Epidermal melanocyte (primary cell): ENCODE measurements at regions not wholly inside any gene's neighbourhood (a gene's known extent, or its start where the extent isn't known, plus 50 kb on each side); places are given as distances from the start of the nearest gene placed in this dataset.
"Not testable (repeated sequence)": the region's sequence is repeated elsewhere in the genome, so short reads cannot be mapped to it uniquely, and the experiment has no call there.

ENCODE experiments used
- DNase-seq: peaks from one replicate; pipeline ENCODE4 v3.0.0; 2011; ENCODE audit warnings: low spot score; ENCODE audit not compliant: insufficient read length

- no peak for DNase-seq
Measured at GRCh38 chrX:27404366-27404765, 58.8 kb downstream of the PPP4R3C start.

GRCh38 chrX:27399146-27399456 is 64.0 kb downstream of the PPP4R3C start:
- no peak for DNase-seq

GRCh38 chrX:27391623-27392022 is 71.5 kb downstream of the PPP4R3C start:
- no peak for DNase-seq

DNA sequence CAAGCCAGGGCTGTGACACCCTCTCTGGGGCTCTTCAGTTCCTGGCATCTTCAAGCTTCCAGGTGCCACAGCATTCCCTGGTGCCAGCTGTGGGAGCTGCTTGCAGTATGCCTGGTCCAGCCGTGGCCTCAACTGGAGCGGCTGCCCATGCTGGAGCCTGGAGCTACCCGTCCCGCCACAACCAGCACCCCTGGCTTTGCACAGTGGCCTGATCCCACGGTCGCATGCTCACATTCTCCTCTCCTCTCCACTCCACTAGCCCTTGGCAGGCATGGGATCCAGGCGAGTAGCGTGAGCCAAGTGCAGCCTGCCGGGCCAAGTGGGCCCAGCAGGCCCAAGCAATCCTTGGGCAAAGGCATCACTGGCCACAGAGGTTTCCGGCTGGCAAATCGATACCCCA is 81.7 kb downstream of the PPP4R3C start:
- no peak for DNase-seq

DNA sequence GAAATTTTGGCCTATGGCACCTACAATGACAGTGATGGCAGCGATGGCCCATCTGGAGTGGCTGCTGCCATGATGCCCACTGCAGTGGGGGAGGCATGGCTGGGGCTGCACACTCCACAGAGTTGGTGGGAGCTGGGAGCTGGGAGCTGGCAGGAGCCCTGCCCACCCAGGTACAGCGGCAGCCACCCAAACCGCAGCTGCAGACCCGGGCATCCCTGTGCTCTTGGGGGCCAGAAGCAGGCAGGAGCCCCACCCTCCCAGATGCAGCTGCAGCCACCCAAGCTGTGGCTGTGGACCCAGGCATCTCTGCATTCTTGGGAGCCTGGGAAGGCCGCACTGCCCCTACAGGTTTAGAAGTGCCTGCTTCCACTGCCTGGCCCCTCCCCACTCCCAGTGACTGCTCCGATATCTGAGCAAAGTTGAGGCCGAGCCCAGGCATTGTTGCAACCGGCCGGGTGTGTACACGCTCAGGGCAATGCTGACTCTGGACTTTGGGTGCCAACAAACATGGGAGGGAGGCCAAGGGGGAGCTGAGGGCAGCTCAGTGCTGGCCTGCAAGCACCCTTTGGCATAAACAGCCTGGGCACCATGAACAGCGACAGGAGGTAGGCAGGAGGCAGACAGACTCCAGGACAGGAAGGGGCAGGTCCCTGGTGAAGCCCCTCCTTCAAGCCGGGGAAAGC is 82.8 kb downstream of the PPP4R3C start:
- no peak for DNase-seq

- no peak for DNase-seq
Measured at GRCh38 chrX:27354021-27354420, 109.1 kb downstream of the PPP4R3C start.

GRCh38 chrX:27350476-27350875 is 112.7 kb downstream of the PPP4R3C start:
- DNase-seq: no peak

- peak; percentile 14 for DNase-seq
Measured at GRCh38 chrX:27336466-27337091, 126.6 kb downstream of the PPP4R3C start.

DNA sequence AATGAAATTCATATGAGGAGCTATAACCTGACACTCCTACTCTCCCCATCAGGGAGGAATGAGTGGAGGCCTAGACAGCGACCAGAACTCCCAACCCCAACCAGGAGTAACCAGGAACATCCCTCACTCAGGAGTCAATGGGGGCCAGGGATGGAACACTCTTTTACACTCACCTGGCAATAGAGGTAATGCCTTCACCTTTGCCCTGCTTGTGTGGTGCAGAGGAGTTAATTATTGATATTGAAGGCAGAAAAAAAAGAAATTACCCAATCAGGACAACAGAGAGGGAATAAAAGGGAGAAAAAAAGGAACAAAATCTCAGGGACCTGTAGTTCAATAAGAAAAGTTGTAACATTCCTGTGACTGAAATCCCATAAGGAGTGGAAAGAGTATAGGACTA is 141.5 kb downstream of the PPP4R3C start:
- DNase-seq: no peak

- no peak for DNase-seq
Measured at GRCh38 chrX:27309406-27309805, 153.7 kb downstream of the PPP4R3C start.

DNA sequence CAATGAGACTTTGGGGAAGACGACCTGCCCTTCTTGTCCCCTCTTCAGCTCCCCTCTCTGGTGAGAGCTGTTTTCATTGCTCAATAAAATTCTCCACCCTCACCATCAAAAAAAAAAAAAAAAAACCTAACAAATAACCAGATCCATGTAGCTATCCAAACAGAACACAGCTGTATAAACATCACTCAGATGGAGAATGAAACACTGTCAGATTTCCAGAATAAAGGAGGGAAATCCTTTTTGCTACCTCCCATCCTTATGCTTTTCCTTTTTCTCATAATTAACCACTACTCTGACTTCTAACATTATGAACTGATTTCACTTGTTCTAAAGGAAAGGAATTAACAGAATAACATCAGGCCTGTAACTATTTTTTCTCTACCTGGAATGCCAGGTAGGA is 155.6 kb downstream of the PPP4R3C start:
- DNase-seq: no peak

DNA sequence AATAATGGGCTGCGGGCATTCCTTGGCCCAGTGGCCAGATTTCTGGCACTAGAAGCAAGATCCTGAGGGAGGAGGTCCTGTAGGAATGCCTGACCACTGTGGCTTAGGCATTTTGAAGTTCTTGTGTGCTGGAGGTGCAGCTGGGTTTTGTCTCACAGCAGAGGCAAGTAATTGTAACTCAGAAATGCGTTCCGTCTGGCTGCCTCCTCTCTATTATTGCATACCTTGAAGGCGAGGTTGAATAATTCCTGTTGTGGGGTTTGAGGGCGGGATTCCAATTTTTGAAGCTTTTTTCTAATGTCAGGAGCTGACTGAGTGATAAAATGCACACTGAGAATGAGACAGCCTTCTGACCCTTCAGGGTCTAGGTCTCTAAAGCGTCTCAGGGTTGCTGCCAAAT is 170.6 kb downstream of the PPP4R3C start:
- not testable (repeated sequence) for DNase-seq

- no peak for DNase-seq
Measured at GRCh38 chrX:27276751-27277150, 186.4 kb downstream of the PPP4R3C start.

- no peak for DNase-seq
Measured at GRCh38 chrX:27254656-27255055, 208.5 kb downstream of the PPP4R3C start.

DNA sequence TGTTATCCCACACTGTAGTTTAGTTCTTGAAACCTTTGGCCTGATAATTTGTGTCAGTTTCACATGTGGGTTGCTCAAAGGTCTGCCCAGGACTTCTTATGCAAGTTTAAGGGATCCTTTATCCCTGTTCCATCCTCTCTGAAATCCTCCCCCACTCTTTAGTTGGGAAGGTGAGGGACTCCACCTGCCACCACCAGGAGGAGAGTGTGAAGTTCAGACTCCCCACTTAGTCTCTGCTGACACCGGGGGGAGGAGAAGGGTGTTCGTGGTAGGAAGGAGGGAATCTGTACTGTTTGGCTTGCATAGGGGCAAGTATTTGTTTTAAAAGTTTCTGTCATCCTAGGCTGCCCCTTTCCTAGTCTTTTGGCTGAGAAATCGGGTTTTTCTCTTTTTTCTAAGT is 211.8 kb downstream of the PPP4R3C start:
- DNase-seq: no peak

- no peak for DNase-seq
Measured at GRCh38 chrX:27242581-27242980, 220.6 kb downstream of the PPP4R3C start.

GRCh38 chrX:27241981-27242380 is 221.2 kb downstream of the PPP4R3C start:
- DNase-seq: no peak

DNA sequence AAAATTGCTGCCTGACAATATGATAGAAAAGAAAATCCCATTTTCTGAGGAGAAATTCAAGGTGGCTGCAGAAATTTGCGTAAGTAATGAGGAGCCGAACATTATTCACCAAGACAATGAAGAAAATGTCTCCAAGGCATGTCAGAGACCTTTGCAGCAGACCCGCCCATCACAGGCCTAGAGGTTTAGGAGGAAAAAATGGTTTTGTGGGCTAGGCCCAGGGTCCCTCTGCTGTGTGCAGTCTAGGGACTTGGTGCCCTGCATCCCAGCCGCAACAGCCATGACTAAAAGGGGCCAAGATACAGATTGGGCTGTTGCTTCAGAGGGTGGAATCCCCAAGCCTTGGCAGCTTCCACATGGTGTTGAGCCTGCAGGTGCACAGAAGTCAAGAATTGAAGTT is 223.1 kb downstream of the PPP4R3C start:
- not testable (repeated sequence) for DNase-seq

GRCh38 chrX:27236681-27237080 is 226.5 kb downstream of the PPP4R3C start:
- no peak for DNase-seq

DNA sequence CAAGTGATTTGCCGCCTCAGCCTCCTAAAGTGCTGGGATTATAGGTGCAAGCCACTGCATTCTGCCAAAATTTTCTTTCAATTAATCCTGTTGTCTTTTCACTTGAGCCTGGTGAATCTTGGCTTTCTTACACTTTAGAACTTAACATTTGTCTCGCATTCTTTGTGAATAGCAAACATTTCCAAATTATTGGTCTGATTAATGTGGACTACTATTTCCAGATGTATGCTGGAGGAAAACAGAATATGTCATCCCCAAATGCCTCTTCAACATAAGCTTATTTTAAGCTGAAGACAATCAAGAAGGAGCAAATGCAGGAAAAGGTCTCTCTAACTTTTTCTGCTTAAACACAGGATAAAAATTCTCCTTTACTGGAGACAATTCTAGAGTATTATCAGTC is 233.4 kb downstream of the PPP4R3C start:
- no peak for DNase-seq

DNA sequence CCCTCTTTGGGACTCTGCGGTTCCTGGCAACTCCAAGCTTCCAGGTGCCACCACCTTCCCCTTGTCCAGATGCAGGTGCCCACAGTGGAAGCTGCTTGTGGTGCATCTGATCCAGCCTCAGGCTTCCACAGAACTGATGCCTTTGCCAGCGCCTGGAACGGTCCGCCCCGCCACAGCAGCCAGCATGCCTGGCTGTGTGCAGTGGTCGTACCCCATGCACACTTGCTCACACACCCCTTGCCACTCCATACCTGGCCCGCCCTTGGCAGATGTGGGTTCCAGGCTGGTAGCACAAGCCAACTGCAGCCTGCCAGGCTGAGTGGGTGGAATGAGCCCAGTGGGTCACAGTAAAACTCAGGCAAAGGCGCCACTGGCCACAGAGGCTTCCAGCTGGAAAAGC is 240.5 kb downstream of the PPP4R3C start:
- DNase-seq: no peak

GRCh38 chrX:27186671-27187070 is 276.5 kb downstream of the PPP4R3C start:
- DNase-seq: no peak

DNA sequence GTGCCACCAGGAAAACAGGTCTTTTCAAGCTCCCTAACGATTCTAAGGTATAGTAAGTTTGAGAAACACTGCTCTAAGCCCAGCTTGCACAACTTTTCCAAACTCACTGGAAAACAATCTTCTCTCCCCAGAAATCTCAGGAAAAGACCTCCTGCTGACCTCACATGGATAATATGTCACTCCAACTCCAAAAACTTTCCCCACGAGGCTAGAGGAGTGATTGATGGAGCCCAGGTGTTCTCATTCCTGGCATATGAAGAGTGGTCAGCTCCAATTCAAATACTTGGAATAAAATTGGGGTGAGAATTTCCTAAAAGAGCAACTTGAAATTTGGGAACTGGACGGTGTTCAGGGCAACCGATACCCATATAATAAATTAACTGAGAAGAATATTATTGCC is 299.9 kb downstream of the PPP4R3C start:
- DNase-seq: no peak

- no peak for DNase-seq
Measured at GRCh38 chrX:27162496-27162895, 300.6 kb downstream of the PPP4R3C start.
